Fibroblast of lung (primary cell): ENCODE measurements at regions not wholly inside any gene's neighbourhood (a gene's known extent, or its start where the extent isn't known, plus 50 kb on each side); places are given as distances from the start of the nearest gene placed in this dataset.

Source experiments
- DNase-seq, 2 donors: peaks; one replicate each; pipeline versions ENCODE4 v3.0.0 to v3.0.0-alpha.2; 2010; ENCODE audit warnings: low read depth in 2 of 2
- H2AFZ ChIP-seq: 2 replicates; pipeline ENCODE4 v1.5.1; 2012; ENCODE audit warnings: low read length, control low read depth, inconsistent platforms
- H3K27ac ChIP-seq: 2 replicates; pipeline ENCODE4 v1.5.1; 2011; ENCODE audit warnings: low read length, control low read depth; ENCODE audit not compliant: insufficient read depth
- H3K27me3 ChIP-seq: 2 replicates; pipeline ENCODE4 v1.5.1; 2011; ENCODE audit warnings: mild to moderate bottlenecking, low read length; ENCODE audit not compliant: control insufficient read depth, insufficient read depth
- H3K36me3 ChIP-seq: 2 replicates; pipeline ENCODE4 v1.5.1; 2011; ENCODE audit warnings: low read length; ENCODE audit not compliant: control insufficient read depth, insufficient read depth
- H3K4me1 ChIP-seq: 2 replicates; pipeline ENCODE4 v1.5.1; 2011; ENCODE audit warnings: low read length; ENCODE audit not compliant: control insufficient read depth, insufficient read depth; ENCODE audit errors: extremely low read depth
- H3K4me2 ChIP-seq: 2 replicates; pipeline ENCODE4 v1.5.1; 2011; ENCODE audit warnings: low read length, control low read depth; ENCODE audit not compliant: insufficient read depth; ENCODE audit errors: extremely low read depth
- H3K4me3 ChIP-seq, 4 experiments: fragments of 200-600 bp in 1 of 4; sonication (generic) in 1 of 4; replicated peaks in 1 of 4; 2 replicates each; pipeline ENCODE4 v1.5.1; 2011 to 2016; ENCODE audit warnings: low read length in 4 of 4, low read depth in 3 of 4, mild to moderate bottlenecking in 3 of 4, control low read depth in 2 of 4, inconsistent platforms in 1 of 4, mixed read lengths in 1 of 4; ENCODE audit not compliant: insufficient read depth in 1 of 4; ENCODE audit errors: control extremely low read depth in 1 of 4
- H3K79me2 ChIP-seq: 2 replicates; pipeline ENCODE4 v1.5.1; 2012; ENCODE audit warnings: mild to moderate bottlenecking, low read length, inconsistent platforms; ENCODE audit not compliant: control insufficient read depth, insufficient read depth
- H3K9ac ChIP-seq: 2 replicates; pipeline ENCODE4 v1.5.1; 2011; ENCODE audit warnings: mild to moderate bottlenecking, low read length, control low read depth; ENCODE audit not compliant: insufficient read depth
- H3K9me3 ChIP-seq: 2 replicates; pipeline ENCODE4 v1.5.1; 2012; ENCODE audit warnings: low read depth, low read length; ENCODE audit not compliant: control insufficient read depth, insufficient read depth
- H4K20me1 ChIP-seq: 2 replicates; pipeline ENCODE4 v1.5.1; 2011; ENCODE audit warnings: low read length; ENCODE audit not compliant: control insufficient read depth, insufficient read depth; ENCODE audit errors: extremely low read depth
- EZH2 ChIP-seq: IDR thresholded peaks from 2 replicates; pipeline ENCODE4 v1.5.1; 2012; ENCODE audit warnings: low read length, control low read depth, mild to moderate bottlenecking; ENCODE audit errors: missing control alignments
- TF ChIP-seq, protein P1 (sequence below), 2 donors: IDR thresholded peaks in 1 of 2; conservative IDR thresholded peaks in 1 of 2; 1 replicate in 1 of 2; 2 replicates in 1 of 2; pipeline ENCODE4 v1.5.1; 2011 to 2012; ENCODE audit warnings: low read length in 2 of 2, control low read depth in 1 of 2, inconsistent platforms in 1 of 2, low read depth in 1 of 2, mild to moderate bottlenecking in 1 of 2

DNA sequence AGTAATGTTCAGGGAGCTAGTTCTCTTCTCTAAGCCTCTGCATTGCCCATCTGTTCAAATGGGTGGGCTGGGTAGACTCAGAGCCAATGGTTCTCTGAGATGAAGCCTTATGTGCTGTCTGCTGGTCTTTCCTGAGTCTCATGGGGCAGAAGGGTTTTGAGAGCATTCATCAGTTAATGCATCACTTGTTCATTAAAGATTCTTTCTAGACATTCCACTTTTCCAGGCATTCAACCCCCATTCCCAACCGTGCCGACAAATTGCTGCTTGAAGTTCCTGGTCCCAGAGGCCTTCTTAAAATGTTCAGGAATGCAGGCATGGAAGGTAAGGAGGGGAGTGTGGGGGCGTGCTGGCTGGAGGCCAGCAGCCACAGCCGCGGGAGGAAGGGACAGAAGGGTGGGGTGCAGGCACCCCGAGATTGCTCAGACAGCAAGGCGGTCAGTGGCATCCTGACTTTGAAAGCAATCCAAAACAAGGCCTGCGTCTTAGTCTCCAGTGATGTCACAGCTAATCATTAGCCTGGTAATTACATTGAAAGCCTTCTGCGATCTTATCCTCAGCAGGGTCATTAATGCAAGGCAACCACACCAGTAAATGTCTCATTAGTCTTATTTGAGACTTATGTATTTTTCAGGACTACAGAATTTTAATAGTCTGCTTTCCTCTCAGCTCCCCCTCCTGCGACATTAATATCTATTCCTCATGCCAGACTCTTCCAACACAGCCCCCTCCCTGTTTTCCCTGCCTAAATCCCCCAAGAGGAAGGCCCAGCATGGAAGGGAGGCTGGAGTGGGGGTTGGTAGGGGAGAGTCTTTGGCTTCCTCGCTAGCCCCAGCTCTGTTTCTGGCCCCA lies 328.8 kb downstream of the MIAT start:
- H3K9ac ChIP-seq = no peak overlapping the region
- no peaks in the 10 kb centered on the region for H3K27me3 ChIP-seq
- H3K4me3 ChIP-seq = no peak overlapping the region
- H3K36me3 ChIP-seq = no peaks in the 10 kb centered on the region
- no peak overlapping the region for H2AFZ ChIP-seq
- H3K4me2 ChIP-seq = no peak overlapping the region
- no peak overlapping the region for H3K27ac ChIP-seq
- no peak for TF ChIP-seq EZH2
- TF ChIP-seq, protein P1, sequence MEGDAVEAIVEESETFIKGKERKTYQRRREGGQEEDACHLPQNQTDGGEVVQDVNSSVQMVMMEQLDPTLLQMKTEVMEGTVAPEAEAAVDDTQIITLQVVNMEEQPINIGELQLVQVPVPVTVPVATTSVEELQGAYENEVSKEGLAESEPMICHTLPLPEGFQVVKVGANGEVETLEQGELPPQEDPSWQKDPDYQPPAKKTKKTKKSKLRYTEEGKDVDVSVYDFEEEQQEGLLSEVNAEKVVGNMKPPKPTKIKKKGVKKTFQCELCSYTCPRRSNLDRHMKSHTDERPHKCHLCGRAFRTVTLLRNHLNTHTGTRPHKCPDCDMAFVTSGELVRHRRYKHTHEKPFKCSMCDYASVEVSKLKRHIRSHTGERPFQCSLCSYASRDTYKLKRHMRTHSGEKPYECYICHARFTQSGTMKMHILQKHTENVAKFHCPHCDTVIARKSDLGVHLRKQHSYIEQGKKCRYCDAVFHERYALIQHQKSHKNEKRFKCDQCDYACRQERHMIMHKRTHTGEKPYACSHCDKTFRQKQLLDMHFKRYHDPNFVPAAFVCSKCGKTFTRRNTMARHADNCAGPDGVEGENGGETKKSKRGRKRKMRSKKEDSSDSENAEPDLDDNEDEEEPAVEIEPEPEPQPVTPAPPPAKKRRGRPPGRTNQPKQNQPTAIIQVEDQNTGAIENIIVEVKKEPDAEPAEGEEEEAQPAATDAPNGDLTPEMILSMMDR (conservative IDR thresholded peaks at IDR 0.05 in 1 of 2, IDR thresholded peaks at IDR 0.05 in 1 of 2; ENCODE audit: low read depth in 1 of 2, low read length in 2 of 2) = no peak
- no peaks in the 10 kb centered on the region for H3K4me1 ChIP-seq
- H4K20me1 ChIP-seq = no peaks in the 10 kb centered on the region
- no peaks in the 10 kb centered on the region for H3K79me2 ChIP-seq
- peak in 1 of 2 donors; percentile 74 for DNase-seq
- H3K9me3 ChIP-seq = no peaks in the 10 kb centered on the region

DNA sequence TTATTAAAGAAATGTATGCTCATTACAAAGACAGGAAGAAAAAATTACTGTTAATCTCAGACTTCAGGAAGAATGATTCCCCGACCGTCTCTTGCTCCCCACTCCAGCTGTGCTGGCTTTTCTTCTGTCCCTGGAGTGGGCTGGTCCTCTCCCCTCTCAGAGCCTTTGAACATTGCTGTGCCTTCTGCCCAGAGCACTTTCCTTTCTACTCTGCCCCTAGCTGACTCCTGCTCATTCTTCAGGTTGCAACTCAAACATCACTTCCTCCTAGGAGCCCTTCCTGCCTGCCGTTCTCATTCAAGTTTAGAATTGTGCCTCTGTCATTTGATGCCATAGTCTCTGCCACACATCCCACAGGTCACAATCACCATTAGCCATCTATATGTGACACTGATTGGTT lies 329.5 kb downstream of the MIAT start:
- Histone ChIP-seq H3K9me3 (no peaks in the 10 kb centered on the region), H3K4me1 (no peaks in the 10 kb centered on the region), H3K79me2 (no peaks in the 10 kb centered on the region), H3K27me3 (no peaks in the 10 kb centered on the region), H3K4me3 (no peak overlapping the region), H2AFZ (no peak overlapping the region), H3K9ac (no peak overlapping the region), H3K27ac (no peak overlapping the region), H4K20me1 (no peaks in the 10 kb centered on the region), H3K36me3 (no peaks in the 10 kb centered on the region), H3K4me2 (no peak overlapping the region)
- DNase-seq = no peak
- TF ChIP-seq, protein P1 (conservative IDR thresholded peaks at IDR 0.05 in 1 of 2, IDR thresholded peaks at IDR 0.05 in 1 of 2; ENCODE audit: low read depth in 1 of 2, low read length in 2 of 2) = no peak

DNA sequence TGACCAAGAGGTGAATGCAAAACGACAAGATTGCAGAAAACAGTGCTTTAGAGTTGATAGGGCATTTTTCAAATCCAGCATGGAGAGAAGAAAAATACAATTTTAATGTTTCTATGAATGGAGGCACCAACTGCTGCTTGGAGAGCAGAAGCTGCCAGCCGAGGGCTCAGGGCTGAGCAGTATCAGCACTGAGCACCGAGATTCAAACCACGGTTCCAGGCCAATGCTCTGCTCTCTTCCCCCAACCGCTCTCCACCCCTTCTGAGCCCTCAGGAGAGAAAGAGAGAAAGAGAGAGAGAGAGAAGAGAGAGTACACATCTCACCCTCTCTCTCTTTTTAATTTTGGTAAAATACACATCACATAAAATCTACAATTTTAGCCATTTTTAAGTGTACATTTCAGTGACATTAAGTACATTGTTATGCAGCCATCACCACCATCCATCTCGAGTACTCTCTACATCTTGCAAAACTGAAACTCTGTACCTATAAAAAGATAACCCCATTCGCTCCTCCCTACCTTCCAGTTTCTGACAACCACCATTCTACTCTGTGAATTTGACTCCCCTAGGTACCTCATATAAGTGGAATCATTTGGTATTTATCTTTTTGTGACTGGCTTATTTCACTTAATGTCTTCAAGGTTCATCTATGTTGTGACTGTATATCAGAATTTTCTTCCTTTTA lies 333.3 kb downstream of the MIAT start:
- H3K36me3 ChIP-seq = no peaks in the 10 kb centered on the region
- no peaks in the 10 kb centered on the region for H3K79me2 ChIP-seq
- H4K20me1 ChIP-seq = no peaks in the 10 kb centered on the region
- H3K27me3 ChIP-seq = no peaks in the 10 kb centered on the region
- H3K9me3 ChIP-seq = no peaks in the 10 kb centered on the region
- H3K4me1 ChIP-seq = no peaks in the 10 kb centered on the region
- H3K4me2 ChIP-seq = no peak overlapping the region
- no peak for DNase-seq
- H3K27ac ChIP-seq = no peak overlapping the region
- H2AFZ ChIP-seq = no peak overlapping the region
- no peak for TF ChIP-seq EZH2
- TF ChIP-seq, protein P1 (conservative IDR thresholded peaks at IDR 0.05 in 1 of 2, IDR thresholded peaks at IDR 0.05 in 1 of 2; ENCODE audit: low read depth in 1 of 2, low read length in 2 of 2) = no peak
- H3K9ac ChIP-seq = no peak overlapping the region
- no peak overlapping the region for H3K4me3 ChIP-seq
